ENCODE measurements at regions not wholly inside any gene's neighbourhood (a gene's known extent, or its start where the extent isn't known, plus 50 kb on each side); places are given as distances from the start of the nearest gene placed in this dataset.

- no peaks in the 10 kb centered on the region for H3K36me3 ChIP-seq (ENCODE audit: control insufficient read depth, insufficient read depth, low read length)
- no peak overlapping the region for H3K27ac ChIP-seq (ENCODE audit: low read length)
- H3K4me1 ChIP-seq (ENCODE audit: control insufficient read depth, insufficient read depth, low read length) = no peaks in the 10 kb centered on the region
- no peaks in the 10 kb centered on the region for H3K27me3 ChIP-seq (ENCODE audit: control insufficient read depth, insufficient read depth, low read length)
- H3K4me3 ChIP-seq (ENCODE audit: low read length) = no peak overlapping the region
- no peak for DNase-seq
- H3K9me3 ChIP-seq (ENCODE audit: control insufficient read depth, low read depth, low read length) = no peaks in the 10 kb centered on the region
- no CpG with 5 or more reads among the region's 10 CpGs for WGBS (ENCODE audit: insufficient coverage, low lambda C conversion rate)
Measured at GRCh38 chr21:39115576-39116235, 67.5 kb downstream of the PSMG1 start.

- H3K9me3 ChIP-seq (ENCODE audit: control insufficient read depth, low read depth, low read length) = no peaks in the 10 kb centered on the region
- H3K27ac ChIP-seq (ENCODE audit: low read length) = no peak overlapping the region
- DNase-seq = no peak
- no peaks in the 10 kb centered on the region for H3K36me3 ChIP-seq (ENCODE audit: control insufficient read depth, insufficient read depth, low read length)
- H3K4me1 ChIP-seq (ENCODE audit: control insufficient read depth, insufficient read depth, low read length) = no peaks in the 10 kb centered on the region
- no peaks in the 10 kb centered on the region for H3K27me3 ChIP-seq (ENCODE audit: control insufficient read depth, insufficient read depth, low read length)
- no peak overlapping the region for H3K4me3 ChIP-seq (ENCODE audit: low read length)
- WGBS (ENCODE audit: insufficient coverage, low lambda C conversion rate) = no CpG with 5 or more reads among the region's 11 CpGs
Measured at GRCh38 chr21:39114871-39115575, 68.2 kb downstream of the PSMG1 start.

DNA sequence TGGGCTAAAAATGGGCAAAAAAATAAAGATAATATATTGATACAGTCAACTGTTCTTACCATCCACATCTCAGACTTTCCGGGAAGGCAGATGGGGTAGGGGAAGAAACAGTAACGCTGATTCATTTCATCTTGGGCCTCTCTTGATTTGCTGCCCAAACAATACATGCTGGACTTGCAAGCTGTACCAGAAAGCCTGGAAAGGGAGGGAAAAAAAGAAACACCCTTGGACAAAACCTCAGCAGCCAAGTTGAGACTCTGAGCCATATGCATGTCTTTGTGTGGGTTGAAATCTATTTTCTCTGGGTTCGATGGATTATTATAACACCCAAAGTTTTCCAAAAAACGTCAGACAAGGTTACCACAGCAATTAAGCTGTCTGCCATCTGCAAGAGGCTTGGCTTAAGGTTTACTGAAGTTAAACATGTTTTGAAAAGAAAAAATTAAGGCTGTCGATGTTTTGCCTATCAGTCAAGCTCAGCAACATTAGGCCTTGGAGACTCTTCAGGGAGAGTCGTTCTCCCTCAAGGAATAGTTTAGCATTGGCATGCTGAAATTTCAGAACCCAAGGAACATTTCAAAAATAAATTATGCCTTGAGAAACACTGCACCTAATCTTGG, 71.2 kb downstream of the PSMG1 start:
- H3K27me3 ChIP-seq (ENCODE audit: control insufficient read depth, insufficient read depth, low read length) = no peaks in the 10 kb centered on the region
- H3K27ac ChIP-seq (ENCODE audit: low read length) = no peak overlapping the region
- WGBS (ENCODE audit: insufficient coverage, low lambda C conversion rate) = 100% methylated on average over 2 of the region's 6 CpGs
- DNase-seq = no peak
- no peaks in the 10 kb centered on the region for H3K4me1 ChIP-seq (ENCODE audit: control insufficient read depth, insufficient read depth, low read length)
- H3K36me3 ChIP-seq (ENCODE audit: control insufficient read depth, insufficient read depth, low read length) = no peaks in the 10 kb centered on the region
- H3K9me3 ChIP-seq (ENCODE audit: control insufficient read depth, low read depth, low read length) = no peaks in the 10 kb centered on the region
- no peak overlapping the region for H3K4me3 ChIP-seq (ENCODE audit: low read length)

DNA sequence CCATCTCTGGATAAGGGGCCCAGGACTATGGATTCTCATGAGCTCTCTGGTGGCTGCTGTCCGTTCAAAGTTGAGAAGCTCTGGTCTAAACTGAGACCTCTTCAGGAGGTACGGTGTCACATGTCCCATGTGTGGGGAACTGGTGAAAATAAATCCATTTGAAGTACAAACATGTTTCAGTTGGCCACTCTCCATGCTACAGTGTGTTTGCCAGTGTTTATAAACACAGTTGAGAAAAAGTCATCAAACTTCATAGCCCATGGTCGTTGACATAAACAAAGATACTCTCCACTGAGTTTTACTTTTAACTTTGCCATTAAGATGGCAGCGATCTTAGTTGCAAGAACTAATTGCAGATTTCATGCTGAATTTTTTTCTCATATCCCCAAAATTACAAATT, 72.8 kb downstream of the PSMG1 start:
- DNase-seq = peak in 1 of 2 donors; percentile 20
- no peaks in the 10 kb centered on the region for H3K27me3 ChIP-seq (ENCODE audit: control insufficient read depth, insufficient read depth, low read length)
- no peaks in the 10 kb centered on the region for H3K36me3 ChIP-seq (ENCODE audit: control insufficient read depth, insufficient read depth, low read length)
- H3K9me3 ChIP-seq (ENCODE audit: control insufficient read depth, low read depth, low read length) = no peaks in the 10 kb centered on the region
- 67% methylated on average over 1 of the region's 4 CpGs for WGBS (ENCODE audit: insufficient coverage, low lambda C conversion rate)
- no peak overlapping the region for H3K4me3 ChIP-seq (ENCODE audit: low read length)
- no peak overlapping the region for H3K27ac ChIP-seq (ENCODE audit: low read length)
- no peaks in the 10 kb centered on the region for H3K4me1 ChIP-seq (ENCODE audit: control insufficient read depth, insufficient read depth, low read length)

DNA sequence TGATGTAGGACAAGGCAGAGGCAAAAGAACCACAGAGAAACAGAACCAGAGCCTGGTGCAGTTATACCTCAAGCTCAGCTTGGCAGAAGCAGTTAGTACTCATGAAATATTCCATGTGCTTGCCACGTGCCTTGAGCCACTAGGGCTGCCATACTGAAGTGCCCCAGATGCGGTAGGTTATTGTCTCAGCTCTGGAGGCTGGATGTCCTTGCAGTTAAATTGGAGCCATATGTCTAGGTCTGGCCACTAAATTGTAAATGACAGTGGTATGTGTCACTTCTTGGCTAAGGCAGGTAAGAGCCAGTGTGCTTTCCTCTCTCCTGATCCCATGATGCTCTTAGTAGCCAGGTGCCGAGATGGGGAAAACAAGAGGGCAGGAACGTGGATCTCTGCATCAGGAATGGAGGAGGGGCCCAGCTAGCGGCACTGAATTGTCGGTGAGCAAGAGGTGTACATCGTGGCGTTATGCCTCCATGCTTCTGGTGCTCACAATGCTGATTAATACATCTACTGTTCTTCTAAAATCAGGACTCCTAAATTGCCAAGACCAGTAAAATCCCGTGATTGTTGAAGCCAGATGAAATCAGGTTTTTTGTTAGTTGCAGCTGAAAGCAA, 73.5 kb downstream of the PSMG1 start:
- no CpG with 5 or more reads among the region's 9 CpGs for WGBS (ENCODE audit: insufficient coverage, low lambda C conversion rate)
- H3K27me3 ChIP-seq (ENCODE audit: control insufficient read depth, insufficient read depth, low read length) = no peaks in the 10 kb centered on the region
- no peak overlapping the region for H3K4me3 ChIP-seq (ENCODE audit: low read length)
- H3K4me1 ChIP-seq (ENCODE audit: control insufficient read depth, insufficient read depth, low read length) = no peaks in the 10 kb centered on the region
- no peaks in the 10 kb centered on the region for H3K36me3 ChIP-seq (ENCODE audit: control insufficient read depth, insufficient read depth, low read length)
- H3K27ac ChIP-seq (ENCODE audit: low read length) = no peak overlapping the region
- no peak for DNase-seq
- no peaks in the 10 kb centered on the region for H3K9me3 ChIP-seq (ENCODE audit: control insufficient read depth, low read depth, low read length)

DNA sequence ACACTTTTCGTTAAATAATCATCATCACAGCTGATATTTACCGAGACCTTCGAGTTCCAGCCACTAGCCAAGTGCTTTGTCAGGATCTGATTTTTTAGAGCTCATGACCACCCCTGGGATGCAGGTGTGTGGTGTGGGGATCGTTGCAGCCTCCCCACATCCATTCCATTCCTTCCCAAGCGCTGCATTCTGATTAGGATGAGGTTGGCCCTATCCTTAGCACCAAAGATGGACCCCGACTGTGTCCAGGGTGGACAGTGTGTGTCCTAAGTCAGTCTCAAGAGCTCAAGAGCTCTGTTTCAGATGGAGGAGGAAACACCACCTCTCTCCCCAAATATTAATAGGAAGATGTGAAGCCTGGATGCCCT, 74.1 kb downstream of the PSMG1 start:
- H3K27me3 ChIP-seq (ENCODE audit: control insufficient read depth, insufficient read depth, low read length) = no peaks in the 10 kb centered on the region
- H3K9me3 ChIP-seq (ENCODE audit: control insufficient read depth, low read depth, low read length) = no peaks in the 10 kb centered on the region
- H3K4me3 ChIP-seq (ENCODE audit: low read length) = no peak overlapping the region
- H3K27ac ChIP-seq (ENCODE audit: low read length) = no peak overlapping the region
- DNase-seq = no peak
- no peaks in the 10 kb centered on the region for H3K4me1 ChIP-seq (ENCODE audit: control insufficient read depth, insufficient read depth, low read length)
- H3K36me3 ChIP-seq (ENCODE audit: control insufficient read depth, insufficient read depth, low read length) = no peaks in the 10 kb centered on the region
- WGBS (ENCODE audit: insufficient coverage, low lambda C conversion rate) = no CpG with 5 or more reads among the region's 6 CpGs

DNA sequence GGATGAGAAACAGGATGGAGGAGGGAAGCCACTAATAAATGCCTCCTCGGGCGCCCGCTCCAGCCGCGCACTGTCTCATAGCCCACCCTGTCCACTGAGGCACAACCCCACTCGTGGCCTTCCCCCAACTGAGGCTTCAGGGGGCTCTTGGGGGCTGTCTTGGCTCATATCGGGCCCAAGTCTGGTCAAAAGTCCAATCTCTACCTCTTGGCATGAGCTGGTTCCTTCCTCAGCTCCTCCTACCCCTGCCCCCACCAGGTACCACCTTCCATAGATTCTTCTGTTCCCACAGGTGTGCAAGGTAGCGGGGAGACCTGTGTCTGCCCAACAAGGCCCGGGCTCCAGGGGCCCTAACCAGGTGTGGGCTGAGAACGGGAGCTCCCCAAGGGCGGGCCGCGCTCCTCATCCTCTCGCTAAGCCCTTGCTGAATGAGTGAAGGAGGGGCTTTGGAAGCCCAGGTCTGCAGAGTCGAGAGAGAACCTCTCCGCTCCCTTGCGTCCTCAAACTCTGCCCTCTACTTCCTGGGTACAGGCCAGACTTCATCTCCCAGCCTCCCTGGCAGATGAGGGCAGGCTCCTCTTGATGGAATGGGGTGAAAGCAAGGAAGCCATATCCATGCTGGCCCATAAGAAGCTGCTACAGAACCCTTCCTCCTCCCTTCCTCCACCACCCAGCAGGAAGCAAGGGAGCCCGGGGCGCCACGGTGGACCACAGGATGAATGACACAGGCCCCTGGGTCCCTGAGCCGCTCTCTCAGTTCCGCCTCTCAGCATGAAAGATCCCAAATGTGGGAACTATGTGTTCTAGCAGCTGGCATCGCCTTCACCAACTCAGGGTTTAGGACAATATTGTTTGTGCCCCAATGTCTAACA, 74.7 kb downstream of the PSMG1 start:
- H3K27ac ChIP-seq (ENCODE audit: low read length) = no peak overlapping the region
- 93% methylated on average over 3 of the region's 23 CpGs for WGBS (ENCODE audit: insufficient coverage, low lambda C conversion rate)
- no peaks in the 10 kb centered on the region for H3K9me3 ChIP-seq (ENCODE audit: control insufficient read depth, low read depth, low read length)
- no peaks in the 10 kb centered on the region for H3K4me1 ChIP-seq (ENCODE audit: control insufficient read depth, insufficient read depth, low read length)
- H3K36me3 ChIP-seq (ENCODE audit: control insufficient read depth, insufficient read depth, low read length) = no peaks in the 10 kb centered on the region
- no peak overlapping the region for H3K4me3 ChIP-seq (ENCODE audit: low read length)
- no peaks in the 10 kb centered on the region for H3K27me3 ChIP-seq (ENCODE audit: control insufficient read depth, insufficient read depth, low read length)
- DNase-seq = no peak

DNA sequence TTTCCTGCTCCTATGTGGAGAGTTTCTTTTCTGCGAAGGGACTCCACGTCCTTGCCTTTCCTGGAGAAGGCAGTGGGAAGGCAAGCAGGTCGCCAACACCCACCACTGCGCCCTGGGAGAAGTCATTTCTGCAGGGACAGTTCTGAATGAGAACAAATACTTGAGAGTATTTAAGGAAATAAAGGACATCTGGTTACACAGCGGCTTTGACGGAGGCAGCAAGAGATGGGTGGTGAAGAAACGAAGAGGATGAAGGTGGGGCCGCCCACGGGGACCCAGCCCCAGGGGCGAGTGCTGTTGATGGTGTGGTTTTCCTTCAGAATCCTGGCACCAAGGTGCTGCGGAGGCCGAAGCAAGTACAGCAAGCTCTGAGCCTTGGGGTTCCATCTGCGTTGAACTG, 75.5 kb downstream of the PSMG1 start:
- no peaks in the 10 kb centered on the region for H3K36me3 ChIP-seq (ENCODE audit: control insufficient read depth, insufficient read depth, low read length)
- no CpG with 5 or more reads among the region's 13 CpGs for WGBS (ENCODE audit: insufficient coverage, low lambda C conversion rate)

GRCh38 chr21:39106881-39107462, 76.3 kb downstream of the PSMG1 start:
- 92% methylated on average over 2 of the region's 15 CpGs for WGBS (ENCODE audit: insufficient coverage, low lambda C conversion rate)
- no peak overlapping the region for H3K27ac ChIP-seq (ENCODE audit: low read length)

More for the DNA sequence above, 75.5 kb downstream of the PSMG1 start:
- no peaks in the 10 kb centered on the region for H3K4me1 ChIP-seq (ENCODE audit: control insufficient read depth, insufficient read depth, low read length)
- H3K4me3 ChIP-seq (ENCODE audit: low read length) = no peak overlapping the region
- no peaks in the 10 kb centered on the region for H3K27me3 ChIP-seq (ENCODE audit: control insufficient read depth, insufficient read depth, low read length)
- H3K9me3 ChIP-seq (ENCODE audit: control insufficient read depth, low read depth, low read length) = no peaks in the 10 kb centered on the region
- no peak for DNase-seq
- no peak overlapping the region for H3K27ac ChIP-seq (ENCODE audit: low read length)

More at GRCh38 chr21:39106881-39107462, 76.3 kb downstream of the PSMG1 start:
- Histone ChIP-seq H3K4me1 (ENCODE audit: control insufficient read depth, insufficient read depth, low read length) (no peaks in the 10 kb centered on the region), H3K9me3 (ENCODE audit: control insufficient read depth, low read depth, low read length) (no peaks in the 10 kb centered on the region), H3K27me3 (ENCODE audit: control insufficient read depth, insufficient read depth, low read length) (no peaks in the 10 kb centered on the region), H3K36me3 (ENCODE audit: control insufficient read depth, insufficient read depth, low read length) (no peaks in the 10 kb centered on the region), H3K4me3 (ENCODE audit: low read length) (no peak overlapping the region)
- no peak for DNase-seq

Measured in large intestine (tissue), 3 donors.